GM12872 (cell line): ENCODE measurements at regions not wholly inside any gene's neighbourhood (a gene's known extent, or its start where the extent isn't known, plus 50 kb on each side); places are given as distances from the start of the nearest gene placed in this dataset.

Experiments
- CTCF ChIP-seq: IDR thresholded peaks from 3 replicates; pipeline ENCODE4 v1.5.1; 2011; ENCODE audit warnings: low read depth, mild to moderate bottlenecking, low read length, moderate library complexity; ENCODE audit not compliant: insufficient read depth

DNA sequence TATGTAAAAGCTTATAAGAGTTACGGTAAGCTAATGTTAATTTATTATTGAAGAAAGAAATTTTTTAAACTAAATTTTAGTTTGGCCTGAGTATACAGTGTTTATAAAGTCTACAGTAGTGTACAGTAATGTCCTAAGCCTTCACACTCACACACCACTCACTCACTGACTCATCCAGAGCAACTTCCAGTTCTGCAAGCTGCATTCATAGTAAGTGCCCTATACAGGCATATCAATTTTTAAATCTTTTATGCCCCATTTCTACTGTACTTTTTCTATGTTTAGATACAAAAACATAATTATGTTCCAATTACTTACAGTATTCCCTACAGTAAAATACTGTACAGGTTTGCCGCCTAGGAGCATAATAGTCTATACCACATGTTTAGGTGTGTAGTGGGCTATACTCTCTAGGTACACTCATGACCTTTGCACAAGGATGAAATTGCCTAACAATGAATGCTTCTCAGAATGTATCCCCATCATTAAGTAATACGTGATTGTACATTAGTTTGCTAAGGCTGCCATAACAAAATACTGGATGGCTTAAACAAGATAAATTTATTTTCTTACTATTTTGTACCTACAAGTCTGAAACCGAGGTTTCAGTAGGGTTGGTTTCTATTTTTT, 333.8 kb upstream of the PCDH7 start:
- no peak for TF ChIP-seq CTCF

DNA sequence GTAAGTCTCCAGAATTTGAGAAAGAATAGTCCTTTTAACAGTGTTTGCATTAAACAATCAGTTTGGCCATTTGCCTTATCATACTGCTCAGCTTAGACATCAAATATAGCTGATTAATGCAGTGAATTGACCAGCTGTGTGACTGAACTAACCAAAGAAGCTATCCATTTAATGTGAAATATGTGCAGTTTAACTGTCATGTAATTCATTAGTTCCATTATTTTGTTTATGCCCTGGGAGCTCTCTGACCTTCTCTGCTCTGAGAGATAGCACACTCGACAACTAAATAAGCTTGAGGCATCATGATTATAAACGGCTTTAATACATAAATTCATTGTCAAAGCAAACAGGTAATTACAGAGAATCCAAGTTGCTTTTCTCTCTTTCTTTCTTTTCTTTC, 324.3 kb upstream of the PCDH7 start:
- TF ChIP-seq CTCF, result no peak

- no peak for TF ChIP-seq CTCF
These were observed 323.2 kb upstream of the PCDH7 start for GRCh38 chr4:30396772-30397475.

DNA sequence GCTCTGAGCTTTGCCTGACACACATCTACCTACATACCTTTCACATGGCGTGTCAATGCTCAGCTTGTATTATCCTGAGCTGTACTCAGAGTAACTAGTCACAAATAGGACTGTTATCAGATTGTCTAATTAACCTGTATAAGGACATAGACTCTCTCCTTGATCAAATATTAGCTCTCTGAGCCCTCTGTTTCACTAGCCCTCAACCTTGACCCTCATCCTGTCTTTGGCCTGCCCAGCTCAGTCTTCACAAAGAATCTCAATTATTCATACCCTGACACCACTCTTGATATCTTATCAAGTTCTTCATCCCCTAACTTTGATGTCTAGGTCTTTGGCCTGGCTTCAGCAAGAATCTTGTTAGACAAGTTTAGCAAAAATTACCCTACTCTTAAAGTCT, 320.7 kb upstream of the PCDH7 start:
- no peak for TF ChIP-seq CTCF

- no peak for TF ChIP-seq CTCF
These were observed 317.9 kb upstream of the PCDH7 start for GRCh38 chr4:30402276-30402675.

DNA sequence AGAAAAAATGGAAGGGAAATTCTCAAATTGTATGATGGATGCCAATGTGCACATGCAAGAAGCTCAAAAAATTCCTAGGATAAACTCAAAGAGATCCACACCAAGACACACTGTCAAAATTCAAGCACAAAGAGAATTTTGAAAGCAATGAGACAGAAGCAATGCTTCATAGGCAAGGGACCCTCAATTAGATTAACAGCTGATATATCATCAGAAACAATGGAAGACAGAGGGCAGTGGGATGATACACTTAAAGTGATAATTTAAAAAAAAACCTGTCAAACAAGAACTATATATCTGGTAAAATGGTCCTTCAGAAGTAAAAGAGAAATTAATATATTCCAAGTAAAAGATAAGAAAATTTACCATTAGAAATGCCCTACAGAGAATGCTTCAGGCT, 306.3 kb upstream of the PCDH7 start:
- no peak for TF ChIP-seq CTCF

DNA sequence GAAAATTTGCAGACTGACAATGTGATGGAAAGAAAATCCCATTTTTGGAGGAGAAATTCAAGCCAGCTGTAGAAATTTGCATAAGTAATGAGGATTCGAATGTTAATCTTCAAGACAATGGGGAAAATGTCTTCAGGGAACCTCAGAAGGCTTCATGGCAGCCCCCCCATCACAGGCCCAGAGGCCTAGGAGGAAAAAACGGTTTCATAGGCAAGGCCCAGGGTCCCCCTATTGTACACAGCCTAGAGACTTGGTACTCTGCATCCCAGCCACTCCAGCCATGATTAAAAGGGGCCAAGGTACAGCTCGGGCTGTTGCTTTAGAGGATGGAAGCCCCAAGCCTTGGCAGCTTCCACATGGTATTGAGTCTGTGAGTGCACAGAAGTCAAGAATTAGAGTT, 303.6 kb upstream of the PCDH7 start:
- no peak for TF ChIP-seq CTCF
